Tibial artery (tissue), 4 donors: ENCODE measurements at regions not wholly inside any gene's neighbourhood (a gene's known extent, or its start where the extent isn't known, plus 50 kb on each side); places are given as distances from the start of the nearest gene placed in this dataset.
"Not testable (repeated sequence)": the region's sequence is repeated elsewhere in the genome, so short reads cannot be mapped to it uniquely, and the experiment has no call there.

Source experiments
- DNase-seq, 2 donors: peaks; one replicate each; pipeline ENCODE4 v3.0.0-alpha.2; 2019
- H3K27ac ChIP-seq, 2 donors: fragments of 200-600 bp; sonication (generic) in 1 of 2; 1 replicate in 1 of 2; 2 replicates in 1 of 2; pipeline ENCODE4 v1.5.1; 2018 to 2019; ENCODE audit warnings: mild to moderate bottlenecking in 1 of 2
- H3K27me3 ChIP-seq, 2 donors: fragments of 200-600 bp; sonication (generic) in 1 of 2; one replicate each; pipeline versions ENCODE4 v1.5.1 to v1.6.0; 2016 to 2019
- H3K36me3 ChIP-seq, 3 donors: fragments of 200-600 bp; sonication (generic) in 2 of 3; one replicate each; pipeline ENCODE4 v1.5.1; 2016 to 2019; ENCODE audit warnings: mild to moderate bottlenecking in 2 of 3
- H3K4me1 ChIP-seq, 4 donors: fragments of 200-600 bp; sonication (generic) in 2 of 4; 1 replicate in 3 of 4; 2 replicates in 1 of 4; pipeline ENCODE4 v1.5.1; 2016 to 2019
- H3K4me3 ChIP-seq, 2 donors: fragments of 200-600 bp; sonication (generic) in 1 of 2; 1 replicate in 1 of 2; 2 replicates in 1 of 2; pipeline ENCODE4 v1.5.1; 2018 to 2019; ENCODE audit warnings: mild to moderate bottlenecking in 2 of 2
- H3K9me3 ChIP-seq, 3 donors: fragments of 200-600 bp; sonication (generic) in 1 of 3; one replicate each; pipeline ENCODE4 v1.5.1; 2016 to 2019
- intact Hi-C: fragments of 100-400 bp; cut with DNase I; formaldehyde crosslinking; loops from one replicate; pipeline ENCODE4 v1.15.0; 2023; ENCODE audit warnings: low total_unique reads
- TF ChIP-seq, protein P1 (sequence below), 2 experiments: fragments of 200-600 bp in 1 of 2; fragments of 450-650 bp in 1 of 2; IDR thresholded peaks; one replicate each; pipeline ENCODE4 v1.5.1; 2017 to 2019; ENCODE audit warnings: antibody characterized with exemption in 2 of 2, mild to moderate bottlenecking in 1 of 2, moderate library complexity in 1 of 2

DNA sequence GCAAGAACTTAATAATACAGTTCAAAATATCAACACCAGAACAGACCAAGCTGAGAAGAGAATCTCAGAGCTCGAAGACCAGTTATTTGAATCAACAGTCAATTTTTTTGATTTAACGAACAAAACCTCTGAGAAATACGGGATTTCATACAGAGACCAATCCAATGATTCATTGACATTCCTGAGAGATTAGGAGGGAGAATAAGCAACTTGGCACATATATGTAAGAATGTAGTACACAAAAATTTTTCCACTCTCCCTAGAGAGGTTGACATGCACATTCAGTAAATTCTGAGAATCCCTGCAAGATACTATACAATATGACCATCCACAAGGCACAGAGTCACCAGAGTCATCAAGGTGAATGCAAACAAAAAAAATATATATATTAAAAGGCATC, 1577.3 kb upstream of the C9orf72 start:
- Histone ChIP-seq H3K36me3 (no peaks in the 10 kb centered on the region), H3K27me3 (no peaks in the 10 kb centered on the region), H3K4me3 (no peak overlapping the region), H3K4me1 (no peaks in the 10 kb centered on the region), H3K27ac (no peak overlapping the region), H3K9me3 (peaks cover 0 to 7% (median 0%) of the 10 kb centered on the region in 3 donors)
- TF ChIP-seq, protein P1, sequence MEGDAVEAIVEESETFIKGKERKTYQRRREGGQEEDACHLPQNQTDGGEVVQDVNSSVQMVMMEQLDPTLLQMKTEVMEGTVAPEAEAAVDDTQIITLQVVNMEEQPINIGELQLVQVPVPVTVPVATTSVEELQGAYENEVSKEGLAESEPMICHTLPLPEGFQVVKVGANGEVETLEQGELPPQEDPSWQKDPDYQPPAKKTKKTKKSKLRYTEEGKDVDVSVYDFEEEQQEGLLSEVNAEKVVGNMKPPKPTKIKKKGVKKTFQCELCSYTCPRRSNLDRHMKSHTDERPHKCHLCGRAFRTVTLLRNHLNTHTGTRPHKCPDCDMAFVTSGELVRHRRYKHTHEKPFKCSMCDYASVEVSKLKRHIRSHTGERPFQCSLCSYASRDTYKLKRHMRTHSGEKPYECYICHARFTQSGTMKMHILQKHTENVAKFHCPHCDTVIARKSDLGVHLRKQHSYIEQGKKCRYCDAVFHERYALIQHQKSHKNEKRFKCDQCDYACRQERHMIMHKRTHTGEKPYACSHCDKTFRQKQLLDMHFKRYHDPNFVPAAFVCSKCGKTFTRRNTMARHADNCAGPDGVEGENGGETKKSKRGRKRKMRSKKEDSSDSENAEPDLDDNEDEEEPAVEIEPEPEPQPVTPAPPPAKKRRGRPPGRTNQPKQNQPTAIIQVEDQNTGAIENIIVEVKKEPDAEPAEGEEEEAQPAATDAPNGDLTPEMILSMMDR (IDR thresholded peaks at IDR 0.05) = no peak
- intact Hi-C loops = no loop called here
- DNase-seq = no peak

DNA sequence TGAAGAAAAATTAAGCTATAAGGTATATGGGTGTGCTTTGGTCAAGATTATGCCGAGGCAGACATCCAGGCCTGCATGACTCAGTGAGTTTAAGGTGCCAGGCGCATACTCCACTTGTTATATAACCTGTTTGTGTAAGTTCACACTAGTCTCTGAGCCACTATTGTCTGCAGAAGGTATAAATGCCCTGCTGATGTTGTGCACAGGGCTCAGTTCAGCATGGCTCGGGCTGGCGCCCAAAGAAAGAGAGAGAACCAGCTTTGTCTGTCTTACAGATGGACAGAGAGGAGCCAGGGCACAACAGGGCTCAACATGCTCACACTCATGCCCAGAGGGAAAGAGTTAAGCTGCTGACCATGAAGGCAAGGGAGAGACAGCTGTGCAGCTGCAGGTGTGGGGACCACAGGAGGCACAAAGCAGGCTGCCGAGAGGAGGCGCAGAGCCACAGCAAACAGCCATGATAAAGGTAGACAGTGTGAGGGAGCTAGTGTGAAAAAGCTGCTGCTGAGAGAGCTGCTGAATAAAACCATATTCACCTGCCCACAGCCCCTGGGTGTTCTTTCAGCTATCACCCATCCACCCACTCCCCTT, 1587.6 kb upstream of the C9orf72 start:
- Histone ChIP-seq H3K4me3 (no peak overlapping the region), H3K9me3 (no peaks in the 10 kb centered on the region), H3K27me3 (no peaks in the 10 kb centered on the region), H3K4me1 (no peaks in the 10 kb centered on the region), H3K36me3 (no peaks in the 10 kb centered on the region), H3K27ac (no peak overlapping the region)
- intact Hi-C loops = no loop called here
- TF ChIP-seq, protein P1 (IDR thresholded peaks at IDR 0.05) = no peak
- no peak for DNase-seq

DNA sequence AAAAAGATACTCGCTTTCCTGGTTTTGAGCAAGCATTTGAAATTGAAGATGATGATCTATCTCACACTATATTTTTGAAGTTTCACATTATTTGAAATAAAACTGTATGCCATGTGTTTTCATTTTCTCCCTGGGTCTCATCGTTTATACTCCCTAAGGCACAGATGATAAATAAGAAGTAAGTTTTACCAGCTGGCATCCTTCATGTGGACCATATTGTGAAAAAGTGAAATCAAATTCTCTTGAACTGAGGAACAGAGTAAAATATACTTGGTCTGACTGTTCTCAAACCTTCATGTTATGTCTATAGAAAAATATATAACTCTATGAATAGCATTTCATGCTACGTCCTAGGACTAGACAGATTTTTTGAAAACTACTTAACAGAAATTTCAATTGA, 1600.9 kb upstream of the C9orf72 start:
- no peaks in the 10 kb centered on the region for H3K4me1 ChIP-seq
- TF ChIP-seq, protein P1 (IDR thresholded peaks at IDR 0.05) = no peak
- no peaks in the 10 kb centered on the region for H3K36me3 ChIP-seq
- H3K27me3 ChIP-seq = no peaks in the 10 kb centered on the region
- no peak overlapping the region for H3K4me3 ChIP-seq
- no peak for DNase-seq
- intact Hi-C loops = no loop called here
- H3K27ac ChIP-seq = no peak overlapping the region
- no peaks in the 10 kb centered on the region for H3K9me3 ChIP-seq

DNA sequence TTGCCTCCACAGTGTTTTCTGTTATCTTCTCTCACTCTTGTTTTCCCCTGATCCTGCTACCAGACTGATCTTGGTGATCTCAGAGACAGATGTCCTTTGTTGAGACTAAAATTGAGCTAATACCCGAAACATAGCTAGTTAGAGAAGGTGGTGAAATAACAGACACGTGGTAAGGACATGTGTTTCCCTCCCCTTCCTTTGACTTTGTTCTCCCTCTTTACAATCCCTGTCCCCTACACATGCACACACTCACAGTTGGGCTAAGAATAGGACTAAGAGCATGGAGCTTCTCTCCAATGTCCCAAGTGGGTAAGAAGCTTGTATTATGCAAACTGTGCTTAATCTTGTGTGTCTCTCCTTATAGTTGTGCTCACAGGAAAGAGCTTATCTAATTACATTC, 1603.0 kb upstream of the C9orf72 start:
- no peak overlapping the region for H3K27ac ChIP-seq

DNA sequence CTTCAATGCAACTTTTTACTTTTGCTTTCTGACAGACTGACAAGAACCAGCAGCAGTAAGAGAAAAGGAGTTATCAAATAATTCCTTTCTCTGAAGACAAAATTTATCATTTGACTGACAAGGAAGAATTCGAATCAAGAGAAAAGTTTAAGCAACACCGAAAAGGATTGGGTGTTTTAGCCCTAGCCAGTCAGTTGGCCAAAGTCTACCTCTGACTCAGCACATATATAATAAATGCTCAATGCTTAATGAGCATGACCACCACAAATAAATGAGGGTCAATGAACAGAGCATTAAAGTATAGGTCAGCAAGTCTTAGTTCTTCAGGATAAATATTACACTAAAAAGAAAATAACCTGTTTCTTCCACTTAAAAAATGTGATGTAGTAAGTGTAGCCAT, 1603.5 kb upstream of the C9orf72 start:
- intact Hi-C loops = no loop called here
- H3K27me3 ChIP-seq = no peaks in the 10 kb centered on the region
- H3K4me3 ChIP-seq = no peak overlapping the region
- no peaks in the 10 kb centered on the region for H3K4me1 ChIP-seq
- no peaks in the 10 kb centered on the region for H3K9me3 ChIP-seq
- no peak for DNase-seq
- TF ChIP-seq, protein P1 (IDR thresholded peaks at IDR 0.05) = no peak
- H3K27ac ChIP-seq = no peak overlapping the region
- no peaks in the 10 kb centered on the region for H3K36me3 ChIP-seq

More for the DNA sequence above, 1603.0 kb upstream of the C9orf72 start:
- intact Hi-C loops = no loop called here
- no peak overlapping the region for H3K4me3 ChIP-seq
- DNase-seq = no peak
- no peaks in the 10 kb centered on the region for H3K9me3 ChIP-seq
- no peaks in the 10 kb centered on the region for H3K27me3 ChIP-seq
- TF ChIP-seq, protein P1 (IDR thresholded peaks at IDR 0.05) = no peak
- no peaks in the 10 kb centered on the region for H3K4me1 ChIP-seq
- no peaks in the 10 kb centered on the region for H3K36me3 ChIP-seq

DNA sequence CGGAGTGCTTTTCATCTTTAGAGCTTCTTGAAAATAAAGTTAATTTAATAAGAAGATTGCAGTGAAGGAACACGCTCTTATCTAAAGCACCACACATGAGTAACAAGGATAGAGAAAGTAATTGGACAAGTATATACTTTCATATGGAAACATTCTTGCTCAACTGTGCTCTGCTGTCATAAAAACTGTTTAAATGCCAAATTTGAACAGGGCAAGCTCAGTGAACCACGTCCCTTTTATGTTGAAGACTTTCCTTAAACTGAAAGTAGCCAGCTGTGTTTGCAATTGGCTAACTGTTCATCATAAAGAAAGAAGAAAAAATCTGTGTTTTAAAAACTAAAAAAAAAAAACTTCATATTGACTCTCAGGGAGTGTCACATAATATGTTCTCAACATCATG, 1610.7 kb upstream of the C9orf72 start:
- TF ChIP-seq, protein P1 (IDR thresholded peaks at IDR 0.05) = no peak
- no peak for DNase-seq
- Histone ChIP-seq H3K9me3 (no peaks in the 10 kb centered on the region), H3K4me3 (no peak overlapping the region), H3K27me3 (no peaks in the 10 kb centered on the region), H3K27ac (no peak overlapping the region), H3K36me3 (no peaks in the 10 kb centered on the region), H3K4me1 (no peaks in the 10 kb centered on the region)
- intact Hi-C loops = no loop called here

DNA sequence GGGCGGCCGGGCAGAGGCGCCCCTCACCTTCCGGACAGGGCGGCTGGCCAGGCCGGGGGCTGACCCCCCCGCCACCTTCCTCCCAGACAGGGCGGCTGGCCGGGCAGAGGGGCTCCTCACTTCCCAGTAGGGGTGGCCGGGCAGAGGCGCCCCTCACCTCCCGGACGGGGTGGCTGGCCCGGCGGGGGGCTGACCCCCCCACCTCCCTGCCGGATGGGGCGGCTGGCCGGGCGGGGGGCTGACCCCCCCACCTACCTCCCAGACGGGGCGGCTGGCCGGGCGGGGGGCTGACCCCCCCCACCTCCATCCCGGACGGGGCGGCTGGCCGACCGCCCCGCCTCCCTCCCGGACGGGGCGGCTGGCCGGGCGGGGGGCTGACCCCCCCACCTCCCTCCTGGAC, 1615.5 kb upstream of the C9orf72 start:
- intact Hi-C loops, H3K9me3 ChIP-seq, H3K27ac ChIP-seq, H3K4me1 ChIP-seq, DNase-seq, H3K36me3 ChIP-seq, H3K27me3 ChIP-seq, H3K4me3 ChIP-seq: not testable (repeated sequence)

DNA sequence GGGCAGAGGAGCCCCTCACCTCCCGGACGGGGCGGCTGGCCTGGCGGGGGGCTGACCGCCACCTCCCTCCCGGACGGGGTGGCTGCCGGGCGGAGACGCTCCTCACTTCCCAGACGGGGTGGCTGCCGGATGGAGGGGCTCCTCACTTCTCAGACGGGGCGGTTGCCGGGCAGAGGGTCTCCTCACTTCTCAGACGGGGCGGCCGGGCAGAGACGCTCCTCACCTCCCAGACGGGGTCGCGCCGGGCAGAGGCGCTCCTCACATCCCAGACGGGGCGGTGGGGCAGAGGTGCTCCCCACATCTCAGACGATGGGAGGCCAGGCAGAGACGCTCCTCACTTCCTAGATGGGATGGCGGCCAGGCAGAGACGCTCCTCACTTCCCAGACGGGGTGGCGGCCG, 1615.9 kb upstream of the C9orf72 start:
- H3K4me1 ChIP-seq, H3K27me3 ChIP-seq, intact Hi-C loops, DNase-seq, H3K36me3 ChIP-seq, H3K4me3 ChIP-seq, H3K27ac ChIP-seq, H3K9me3 ChIP-seq: not testable (repeated sequence)
